ENCODE measurements at regions not wholly inside any gene's neighbourhood (a gene's known extent, or its start where the extent isn't known, plus 50 kb on each side); places are given as distances from the start of the nearest gene placed in this dataset.

GRCh38 chr7:46848311-46848710 lies 733.6 kb downstream of the TNS3 start:
- no peaks in the 10 kb centered on the region for H3K36me3 Mint-ChIP-seq (ENCODE audit: unreplicated experiment)
- H3K4me1 Mint-ChIP-seq (ENCODE audit: unreplicated experiment): peaks cover 2% of the 10 kb centered on the region
- H3K4me3 Mint-ChIP-seq (ENCODE audit: unreplicated experiment): no peak overlapping the region
- H3K9me3 Mint-ChIP-seq (ENCODE audit: unreplicated experiment): no peaks in the 10 kb centered on the region
- no peak for TF ChIP-seq CTCF (IDR thresholded peaks at IDR 0.05)
- no peak for DNase-seq (ENCODE audit: extremely low spot score, unreplicated experiment)
- H3K27me3 Mint-ChIP-seq (ENCODE audit: unreplicated experiment): no peaks in the 10 kb centered on the region
- no peak overlapping the region for H3K27ac Mint-ChIP-seq (ENCODE audit: unreplicated experiment)

DNA sequence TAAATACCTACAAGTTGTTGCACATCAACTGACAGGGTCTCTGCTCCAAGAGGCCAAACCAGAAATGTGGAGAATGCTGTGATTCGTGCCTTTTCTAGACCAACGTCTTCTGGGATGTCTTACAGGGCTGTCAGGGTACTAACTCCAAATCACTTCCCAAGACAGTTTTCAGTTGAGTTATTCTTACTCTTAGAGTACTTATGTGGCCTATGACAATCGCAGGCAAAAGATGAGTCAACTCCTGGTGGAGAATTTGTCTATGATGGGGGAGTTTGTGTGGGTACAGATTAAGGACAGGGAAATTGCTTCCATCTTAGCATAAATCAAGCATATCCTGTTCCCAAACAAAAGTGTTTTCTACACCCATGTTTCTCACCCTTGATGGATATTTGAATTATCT lies 734.8 kb downstream of the TNS3 start:
- TF ChIP-seq CTCF (IDR thresholded peaks at IDR 0.05): no peak
- Mint-ChIP-seq H3K4me3 (ENCODE audit: unreplicated experiment) (no peak overlapping the region), H3K36me3 (ENCODE audit: unreplicated experiment) (no peaks in the 10 kb centered on the region), H3K27me3 (ENCODE audit: unreplicated experiment) (no peaks in the 10 kb centered on the region), H3K4me1 (ENCODE audit: unreplicated experiment) (no peaks in the 10 kb centered on the region), H3K27ac (ENCODE audit: unreplicated experiment) (no peak overlapping the region), H3K9me3 (ENCODE audit: unreplicated experiment) (no peaks in the 10 kb centered on the region)
- DNase-seq (ENCODE audit: extremely low spot score, unreplicated experiment): no peak

GRCh38 chr7:46844486-46844885 lies 737.4 kb downstream of the TNS3 start:
- Mint-ChIP-seq H3K27ac (ENCODE audit: unreplicated experiment) (no peak overlapping the region), H3K9me3 (ENCODE audit: unreplicated experiment) (peaks cover 3% of the 10 kb centered on the region), H3K36me3 (ENCODE audit: unreplicated experiment) (no peaks in the 10 kb centered on the region), H3K27me3 (ENCODE audit: unreplicated experiment) (no peaks in the 10 kb centered on the region), H3K4me3 (ENCODE audit: unreplicated experiment) (no peak overlapping the region), H3K4me1 (ENCODE audit: unreplicated experiment) (peaks cover 2% of the 10 kb centered on the region)
- no peak for TF ChIP-seq CTCF (IDR thresholded peaks at IDR 0.05)
- DNase-seq (ENCODE audit: extremely low spot score, unreplicated experiment): no peak

GRCh38 chr7:46841248-46841647 lies 740.7 kb downstream of the TNS3 start:
- Mint-ChIP-seq H3K4me1 (ENCODE audit: unreplicated experiment) (peaks cover 2% of the 10 kb centered on the region), H3K27me3 (ENCODE audit: unreplicated experiment) (no peaks in the 10 kb centered on the region), H3K4me3 (ENCODE audit: unreplicated experiment) (no peak overlapping the region), H3K27ac (ENCODE audit: unreplicated experiment) (no peak overlapping the region), H3K36me3 (ENCODE audit: unreplicated experiment) (no peaks in the 10 kb centered on the region), H3K9me3 (ENCODE audit: unreplicated experiment) (peaks cover 6% of the 10 kb centered on the region)
- TF ChIP-seq CTCF (IDR thresholded peaks at IDR 0.05): no peak
- DNase-seq (ENCODE audit: extremely low spot score, unreplicated experiment): no peak

DNA sequence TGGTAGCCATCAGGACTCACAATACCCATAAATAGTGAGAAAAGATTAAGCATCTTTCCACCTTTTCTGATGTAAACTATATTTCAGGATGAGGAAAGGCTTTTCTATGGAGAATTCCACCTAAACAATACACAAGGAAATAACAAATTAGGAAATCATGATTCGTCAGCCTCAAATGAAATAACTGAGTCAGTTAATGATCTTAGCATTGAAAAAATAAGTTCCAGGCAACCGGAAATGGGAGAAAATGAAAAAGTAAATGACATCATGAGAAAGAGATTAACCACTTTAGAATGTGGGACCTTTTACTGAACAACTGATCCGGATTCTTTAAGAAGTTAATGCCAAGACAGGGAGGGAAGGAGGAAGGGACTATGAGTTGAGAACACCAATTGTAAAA lies 742.3 kb downstream of the TNS3 start:
- Mint-ChIP-seq H3K27me3 (ENCODE audit: unreplicated experiment) (no peaks in the 10 kb centered on the region), H3K4me3 (ENCODE audit: unreplicated experiment) (no peak overlapping the region), H3K27ac (ENCODE audit: unreplicated experiment) (no peak overlapping the region), H3K4me1 (ENCODE audit: unreplicated experiment) (peaks cover 2% of the 10 kb centered on the region), H3K9me3 (ENCODE audit: unreplicated experiment) (peaks cover 6% of the 10 kb centered on the region), H3K36me3 (ENCODE audit: unreplicated experiment) (no peaks in the 10 kb centered on the region)
- no peak for TF ChIP-seq CTCF (IDR thresholded peaks at IDR 0.05)
- no peak for DNase-seq (ENCODE audit: extremely low spot score, unreplicated experiment)
